DMS114 treated with DMSO at 0.1 percent for 48 hours (cell line): ENCODE measurements at regions not wholly inside any gene's neighbourhood (a gene's known extent, or its start where the extent isn't known, plus 50 kb on each side); places are given as distances from the start of the nearest gene placed in this dataset.
A peak's percentile ranks its signal among the peaks of the same experiment; 100 is the strongest.

Experiments
- DNase-seq: peaks from one replicate; lab custom pipeline; 2025; ENCODE audit not compliant: unreplicated experiment; lab: John Stamatoyannopoulos, UW

- DNase-seq = no peak
Measured at GRCh38 chr12:130254461-130255276, 83.0 kb upstream of the PIWIL1 start.

- no peak for DNase-seq
Measured at GRCh38 chr12:130258863-130259262, 78.8 kb upstream of the PIWIL1 start.

GRCh38 chr12:130263025-130263424 lies 74.7 kb upstream of the PIWIL1 start:
- no peak for DNase-seq

GRCh38 chr12:130263996-130264395 lies 73.7 kb upstream of the PIWIL1 start:
- no peak for DNase-seq

GRCh38 chr12:130266751-130267150 lies 70.9 kb upstream of the PIWIL1 start:
- DNase-seq = no peak

GRCh38 chr12:130280231-130280630 lies 57.5 kb upstream of the PIWIL1 start:
- peak; percentile 8 for DNase-seq

- no peak for DNase-seq
Measured at GRCh38 chr12:130280742-130281141, 56.9 kb upstream of the PIWIL1 start.

GRCh38 chr12:130281153-130281799 lies 56.4 kb upstream of the PIWIL1 start:
- peak; percentile 63 for DNase-seq

- DNase-seq = no peak
Measured at GRCh38 chr12:130286041-130286440, 51.6 kb upstream of the PIWIL1 start.

GRCh38 chr12:130286741-130287440 lies 50.8 kb upstream of the PIWIL1 start:
- DNase-seq = no peak
